ENCODE measurements at regions not wholly inside any gene's neighbourhood (a gene's known extent, or its start where the extent isn't known, plus 50 kb on each side); places are given as distances from the start of the nearest gene placed in this dataset.

DNA sequence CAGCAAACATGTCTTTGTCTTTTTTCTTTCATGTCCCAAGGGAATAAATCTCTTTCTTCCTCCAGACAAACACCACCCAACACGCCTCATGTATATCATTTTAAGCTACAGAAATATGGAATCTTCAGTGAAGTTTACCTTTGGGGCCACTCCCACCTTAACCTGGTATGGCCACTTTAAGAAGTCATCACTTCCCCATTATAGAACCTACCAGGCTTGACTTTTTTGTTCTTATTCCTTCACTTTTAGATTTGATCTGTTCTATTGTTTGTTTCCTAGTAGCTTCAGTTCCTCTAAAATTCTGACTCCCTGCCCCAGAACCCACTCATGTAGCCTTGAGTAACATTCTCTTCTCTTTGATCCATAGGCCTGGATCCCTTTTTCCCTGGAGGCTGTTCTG is 226.3 kb downstream of the HLX start:
- no peak for DNase-seq (ENCODE audit: low read depth, low spot score)
- Histone ChIP-seq H3K27ac (ENCODE audit: low read depth, low read length) (no peak overlapping the region), H3K9me3 (ENCODE audit: control insufficient read depth, insufficient read depth, low read length) (no peaks in the 10 kb centered on the region), H3K4me3 (ENCODE audit: low read depth, low read length) (no peak overlapping the region), H3K27me3 (ENCODE audit: control insufficient read depth, insufficient read depth, low read length) (no peaks in the 10 kb centered on the region)
- TF ChIP-seq, protein P1, sequence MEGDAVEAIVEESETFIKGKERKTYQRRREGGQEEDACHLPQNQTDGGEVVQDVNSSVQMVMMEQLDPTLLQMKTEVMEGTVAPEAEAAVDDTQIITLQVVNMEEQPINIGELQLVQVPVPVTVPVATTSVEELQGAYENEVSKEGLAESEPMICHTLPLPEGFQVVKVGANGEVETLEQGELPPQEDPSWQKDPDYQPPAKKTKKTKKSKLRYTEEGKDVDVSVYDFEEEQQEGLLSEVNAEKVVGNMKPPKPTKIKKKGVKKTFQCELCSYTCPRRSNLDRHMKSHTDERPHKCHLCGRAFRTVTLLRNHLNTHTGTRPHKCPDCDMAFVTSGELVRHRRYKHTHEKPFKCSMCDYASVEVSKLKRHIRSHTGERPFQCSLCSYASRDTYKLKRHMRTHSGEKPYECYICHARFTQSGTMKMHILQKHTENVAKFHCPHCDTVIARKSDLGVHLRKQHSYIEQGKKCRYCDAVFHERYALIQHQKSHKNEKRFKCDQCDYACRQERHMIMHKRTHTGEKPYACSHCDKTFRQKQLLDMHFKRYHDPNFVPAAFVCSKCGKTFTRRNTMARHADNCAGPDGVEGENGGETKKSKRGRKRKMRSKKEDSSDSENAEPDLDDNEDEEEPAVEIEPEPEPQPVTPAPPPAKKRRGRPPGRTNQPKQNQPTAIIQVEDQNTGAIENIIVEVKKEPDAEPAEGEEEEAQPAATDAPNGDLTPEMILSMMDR (IDR thresholded peaks at IDR 0.05; ENCODE audit: low read depth, low read length), result no peak
- CTCF ChIA-PET, result interaction anchor here (1.5 kb wide), 1 partner anchor 98 kb away, joined by 4 read pairs; no protein-coding TSS in a partner anchor
- POLR2A ChIA-PET, result no interaction called here

DNA sequence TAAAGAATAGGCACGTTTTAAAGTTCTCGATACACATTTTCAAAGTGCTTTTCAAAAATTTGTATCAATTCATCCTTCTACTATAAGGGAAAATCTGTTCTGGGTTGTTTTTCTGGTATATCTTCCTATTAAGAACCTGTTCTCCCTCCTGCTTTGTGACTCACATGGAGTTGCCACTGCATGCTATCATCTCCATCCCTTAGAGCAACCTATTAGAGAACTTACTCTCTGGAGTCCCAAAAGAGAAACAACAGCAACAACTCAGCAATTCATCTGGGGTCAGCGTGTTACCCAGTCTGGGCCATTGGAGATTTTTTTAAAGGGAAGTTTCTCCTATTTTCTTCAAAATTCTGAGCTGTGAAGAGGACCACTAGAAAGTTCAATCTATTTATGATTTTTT is 227.4 kb downstream of the HLX start:
- Histone ChIP-seq H3K9me3 (ENCODE audit: control insufficient read depth, insufficient read depth, low read length) (no peaks in the 10 kb centered on the region), H3K4me3 (ENCODE audit: low read depth, low read length) (no peak overlapping the region), H3K27ac (ENCODE audit: low read depth, low read length) (no peak overlapping the region), H3K27me3 (ENCODE audit: control insufficient read depth, insufficient read depth, low read length) (no peaks in the 10 kb centered on the region)
- TF ChIP-seq, protein P1 (IDR thresholded peaks at IDR 0.05; ENCODE audit: low read depth, low read length), result no peak
- no peak for DNase-seq (ENCODE audit: low read depth, low spot score)
- CTCF ChIA-PET, result no interaction called here
- POLR2A ChIA-PET, result no interaction called here

DNA sequence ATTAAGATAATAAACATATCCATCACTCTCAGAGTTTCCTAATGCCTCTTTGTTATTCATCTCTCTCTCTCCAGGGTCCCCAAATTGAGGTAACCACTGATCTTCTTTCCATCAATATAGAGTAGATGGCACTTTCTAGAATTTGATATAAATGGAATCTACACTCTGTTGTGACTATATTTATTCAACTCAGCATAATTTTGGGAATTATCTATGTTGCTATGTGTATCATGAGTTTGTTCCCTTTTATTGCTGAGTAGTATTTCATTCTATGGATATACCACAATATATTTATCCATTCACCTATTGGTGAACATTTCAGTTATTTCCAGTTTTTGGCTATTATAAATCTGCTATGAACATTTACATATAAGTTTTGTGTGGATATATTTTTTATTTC is 230.7 kb downstream of the HLX start:
- no peaks in the 10 kb centered on the region for H3K9me3 ChIP-seq (ENCODE audit: control insufficient read depth, insufficient read depth, low read length)
- no peak for DNase-seq (ENCODE audit: low read depth, low spot score)
- no peak overlapping the region for H3K27ac ChIP-seq (ENCODE audit: low read depth, low read length)
- POLR2A ChIA-PET, result no interaction called here
- H3K4me3 ChIP-seq (ENCODE audit: low read depth, low read length), result no peak overlapping the region
- H3K27me3 ChIP-seq (ENCODE audit: control insufficient read depth, insufficient read depth, low read length), result no peaks in the 10 kb centered on the region
- TF ChIP-seq, protein P1 (IDR thresholded peaks at IDR 0.05; ENCODE audit: low read depth, low read length), result no peak
- CTCF ChIA-PET, result interaction anchor here (1.0 kb wide), 1 partner anchor 94 kb away, joined by 4 read pairs; no protein-coding TSS in a partner anchor

DNA sequence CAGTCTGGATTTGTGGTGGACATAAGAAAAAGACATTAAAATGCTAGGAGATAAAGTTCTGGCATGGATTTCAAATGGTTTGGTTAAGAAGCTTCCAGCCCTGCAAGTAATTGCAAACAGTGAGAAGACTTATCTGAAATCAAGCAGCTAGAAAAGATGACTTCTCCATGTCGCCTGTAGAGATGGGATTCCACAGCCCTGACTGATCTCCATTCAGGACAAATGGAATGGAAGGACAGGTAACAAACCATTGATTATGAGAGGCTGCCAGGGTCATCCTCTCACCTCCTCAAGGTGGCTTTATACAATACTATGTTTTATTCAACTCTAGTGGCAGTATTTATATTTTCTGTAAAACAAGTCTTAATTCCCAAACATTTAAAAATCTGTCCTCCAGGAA is 237.9 kb downstream of the HLX start:
- Histone ChIP-seq H3K9me3 (ENCODE audit: control insufficient read depth, insufficient read depth, low read length) (no peaks in the 10 kb centered on the region), H3K27ac (ENCODE audit: low read depth, low read length) (no peak overlapping the region), H3K4me3 (ENCODE audit: low read depth, low read length) (no peak overlapping the region), H3K27me3 (ENCODE audit: control insufficient read depth, insufficient read depth, low read length) (no peaks in the 10 kb centered on the region)
- POLR2A ChIA-PET, result no interaction called here
- no peak for DNase-seq (ENCODE audit: low read depth, low spot score)
- TF ChIP-seq, protein P1 (IDR thresholded peaks at IDR 0.05; ENCODE audit: low read depth, low read length), result no peak
- CTCF ChIA-PET, result interaction anchor here (1.1 to 1.5 kb wide), 3 partner anchors 86 to 319 kb away, joined by 3 to 9 read pairs (median 3); no protein-coding TSS in a partner anchor

DNA sequence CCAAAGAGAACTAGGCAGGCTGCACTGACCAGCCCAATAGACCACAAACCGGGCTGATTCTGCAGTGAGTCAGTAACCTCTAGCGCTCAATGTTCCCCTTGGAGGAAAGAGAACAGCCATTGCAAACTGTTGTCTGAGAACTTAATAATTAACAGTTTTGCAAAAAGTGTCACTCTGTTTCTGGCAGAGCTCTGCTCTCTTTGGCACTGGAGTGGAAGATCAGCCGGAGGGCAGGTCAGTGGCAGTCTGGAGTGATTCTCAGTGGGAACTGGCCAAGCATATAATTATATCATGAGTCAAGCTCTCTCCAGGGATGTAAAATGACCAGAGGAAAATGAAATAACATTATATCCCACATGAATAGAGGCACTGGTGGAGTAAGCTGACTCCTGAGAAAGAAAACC is 238.3 kb downstream of the HLX start:
- POLR2A ChIA-PET, result no interaction called here
- TF ChIP-seq, protein P1 (IDR thresholded peaks at IDR 0.05; ENCODE audit: low read depth, low read length), result no peak
- no peaks in the 10 kb centered on the region for H3K9me3 ChIP-seq (ENCODE audit: control insufficient read depth, insufficient read depth, low read length)
- no peak overlapping the region for H3K4me3 ChIP-seq (ENCODE audit: low read depth, low read length)
- H3K27ac ChIP-seq (ENCODE audit: low read depth, low read length), result no peak overlapping the region
- CTCF ChIA-PET, result interaction anchor here (1.1 to 1.5 kb wide), 3 partner anchors 86 to 318 kb away, joined by 3 to 9 read pairs (median 3); no protein-coding TSS in a partner anchor
- no peaks in the 10 kb centered on the region for H3K27me3 ChIP-seq (ENCODE audit: control insufficient read depth, insufficient read depth, low read length)
- DNase-seq (ENCODE audit: low read depth, low spot score), result peak; percentile 24

All from AG04450 (cell line).